HEK293 (cell line): ENCODE measurements at regions not wholly inside any gene's neighbourhood (a gene's known extent, or its start where the extent isn't known, plus 50 kb on each side); places are given as distances from the start of the nearest gene placed in this dataset.

ENCODE experiments used
- CTCF ChIA-PET: fragments of 350-600 bp; formaldehyde crosslinking; extraction: SDS; loops from one replicate; lab custom pipeline; 2021; ENCODE audit warnings: antibody characterized with exemption; lab: Yijun Ruan, JAX
- POLR2A ChIA-PET: fragments of 300-600 bp; formaldehyde crosslinking; extraction: SDS; loops from one replicate; lab custom pipeline; 2020; ENCODE audit warnings: antibody characterized with exemption, inconsistent platforms; lab: Yijun Ruan, JAX
- H3K27ac ChIP-seq: fragments of 200-500 bp; sonication (Bioruptor generic); 2 replicates; pipeline ENCODE4 v1.5.1; 2014; ENCODE audit warnings: low read depth, low read length, control low read depth, inconsistent platforms; ENCODE audit errors: extremely low read depth
- H3K36me3 ChIP-seq, 2 experiments: fragments of 200-500 bp in 1 of 2; sonication (Bioruptor generic) in 1 of 2; 1 replicate in 1 of 2; 2 replicates in 1 of 2; pipeline ENCODE4 v1.5.1; 2014 to 2017; ENCODE audit warnings: inconsistent platforms in 2 of 2, low read length in 2 of 2; ENCODE audit not compliant: control insufficient read depth in 2 of 2, insufficient read depth in 1 of 2
- H3K4me1 ChIP-seq: fragments of 200-500 bp; sonication (Bioruptor generic); 2 replicates; pipeline ENCODE4 v1.5.1; 2014; ENCODE audit warnings: mild to moderate bottlenecking, low read length, inconsistent platforms; ENCODE audit not compliant: control insufficient read depth, insufficient read depth
- H3K4me3 ChIP-seq: 2 replicates; pipeline ENCODE4 v1.5.1; 2011; ENCODE audit warnings: low read depth, mild to moderate bottlenecking, control low read depth, low read length, moderate library complexity
- H3K9me3 ChIP-seq: fragments of 200-500 bp; sonication (Bioruptor generic); 2 replicates; pipeline ENCODE4 v1.5.1; 2014; ENCODE audit warnings: low read depth, low read length, inconsistent platforms; ENCODE audit not compliant: control insufficient read depth, insufficient read depth
- FEZF1 ChIP-seq: fragments of 450-650 bp; formaldehyde crosslinking; IDR thresholded peaks from 2 replicates; pipeline ENCODE4 v1.5.1; 2016; ENCODE audit warnings: missing biosample characterization, missing genetic modification characterization
- OSR2 ChIP-seq: fragments of 450-650 bp; formaldehyde crosslinking; IDR thresholded peaks from 2 replicates; pipeline ENCODE4 v1.5.1; 2016; ENCODE audit warnings: missing biosample characterization, missing genetic modification characterization
- RBAK ChIP-seq: fragments of 450-650 bp; formaldehyde crosslinking; IDR thresholded peaks from 2 replicates; pipeline ENCODE4 v1.5.1; 2016; ENCODE audit warnings: missing biosample characterization, missing genetic modification characterization
- SCRT2 ChIP-seq: fragments of 450-650 bp; formaldehyde crosslinking; IDR thresholded peaks from 2 replicates; pipeline ENCODE4 v1.5.1; 2016; ENCODE audit warnings: missing biosample characterization, missing genetic modification characterization
- SETDB1 ChIP-seq: IDR thresholded peaks from one replicate; pipeline ENCODE4 v1.6.1; 2017; ENCODE audit warnings: mild to moderate bottlenecking, low read length, moderate library complexity, mixed read lengths; ENCODE audit not compliant: insufficient read length
- SP3 ChIP-seq: fragments of 450-650 bp; formaldehyde crosslinking; IDR thresholded peaks from 2 replicates; pipeline ENCODE4 v1.5.1; 2016; ENCODE audit warnings: missing biosample characterization, missing genetic modification characterization
- SP7 ChIP-seq: fragments of 450-650 bp; formaldehyde crosslinking; IDR thresholded peaks from 2 replicates; pipeline ENCODE4 v1.5.1; 2016; ENCODE audit warnings: missing biosample characterization, missing genetic modification characterization
- ZBTB21 ChIP-seq: fragments of 450-650 bp; formaldehyde crosslinking; IDR thresholded peaks from 2 replicates; pipeline ENCODE4 v1.5.1; 2017; ENCODE audit warnings: missing biosample characterization, missing genetic modification characterization
- ZBTB8A ChIP-seq: fragments of 450-650 bp; formaldehyde crosslinking; IDR thresholded peaks from 2 replicates; pipeline ENCODE4 v1.5.1; 2016; ENCODE audit warnings: missing biosample characterization, missing genetic modification characterization
- ZFP41 ChIP-seq: fragments of 450-650 bp; formaldehyde crosslinking; IDR thresholded peaks from 2 replicates; pipeline ENCODE4 v1.5.1; 2016; ENCODE audit warnings: missing biosample characterization, missing genetic modification characterization, borderline replicate concordance
- ZNF112 ChIP-seq: fragments of 450-650 bp; formaldehyde crosslinking; IDR thresholded peaks from 2 replicates; pipeline ENCODE4 v1.5.0; 2017; ENCODE audit warnings: missing biosample characterization, missing genetic modification characterization
- ZNF114 ChIP-seq: fragments of 450-650 bp; formaldehyde crosslinking; IDR thresholded peaks from 2 replicates; pipeline ENCODE4 v1.5.0; 2017; ENCODE audit warnings: missing biosample characterization, missing genetic modification characterization
- ZNF174 ChIP-seq: fragments of 450-650 bp; formaldehyde crosslinking; IDR thresholded peaks from 2 replicates; pipeline ENCODE4 v1.5.0; 2017; ENCODE audit warnings: missing biosample characterization, mild to moderate bottlenecking, missing genetic modification characterization
- ZNF211 ChIP-seq: fragments of 450-650 bp; formaldehyde crosslinking; IDR thresholded peaks from 2 replicates; pipeline ENCODE4 v1.5.1; 2016; ENCODE audit warnings: low read depth, missing biosample characterization, missing genetic modification characterization
- ZNF274 ChIP-seq, 2 experiments: fragments of 200-500 bp in 1 of 2; fragments of 450-650 bp in 1 of 2; sonication (Bioruptor generic) in 1 of 2; formaldehyde crosslinking in 1 of 2; IDR thresholded peaks; 2 replicates each; pipeline versions ENCODE4 v1.5.1 to v1.6.1; 2014 to 2016; ENCODE audit warnings: borderline replicate concordance in 1 of 2, inconsistent platforms in 1 of 2, low read length in 1 of 2, missing biosample characterization in 1 of 2, missing genetic modification characterization in 1 of 2
- ZNF292 ChIP-seq: fragments of 450-650 bp; formaldehyde crosslinking; IDR thresholded peaks from 2 replicates; pipeline ENCODE4 v1.5.1; 2016; ENCODE audit warnings: low read depth, missing biosample characterization, missing genetic modification characterization, borderline replicate concordance
- ZNF324 ChIP-seq: fragments of 450-650 bp; formaldehyde crosslinking; IDR thresholded peaks from 2 replicates; pipeline ENCODE4 v1.5.1; 2016; ENCODE audit warnings: missing biosample characterization, missing genetic modification characterization
- ZNF341 ChIP-seq: fragments of 450-650 bp; formaldehyde crosslinking; IDR thresholded peaks from 2 replicates; pipeline ENCODE4; 2016; ENCODE audit warnings: low read depth, missing biosample characterization, missing genetic modification characterization
- ZNF501 ChIP-seq: fragments of 450-650 bp; formaldehyde crosslinking; IDR thresholded peaks from 2 replicates; pipeline ENCODE4 v1.5.1; 2016; ENCODE audit warnings: missing biosample characterization, missing genetic modification characterization
- ZNF530 ChIP-seq: fragments of 450-650 bp; formaldehyde crosslinking; IDR thresholded peaks from 2 replicates; pipeline ENCODE4 v1.5.1; 2016; ENCODE audit warnings: low read depth, missing biosample characterization, missing genetic modification characterization
- TF ChIP-seq, protein P1 (sequence below): fragments of 450-650 bp; formaldehyde crosslinking; IDR thresholded peaks from 2 replicates; pipeline ENCODE4 v1.5.1; 2017; ENCODE audit warnings: missing biosample characterization, missing genetic modification characterization
- TF ChIP-seq, protein P2 (sequence below): fragments of 450-650 bp; formaldehyde crosslinking; optimal IDR thresholded peaks from 2 replicates; pipeline ENCODE3; 2016; ENCODE audit warnings: missing biosample characterization, mild to moderate bottlenecking, missing genetic modification characterization
- TF ChIP-seq, protein P3 (sequence below): fragments of 450-650 bp; formaldehyde crosslinking; IDR thresholded peaks from 2 replicates; pipeline ENCODE4 v1.5.1; 2016; ENCODE audit warnings: missing biosample characterization, missing genetic modification characterization

DNA sequence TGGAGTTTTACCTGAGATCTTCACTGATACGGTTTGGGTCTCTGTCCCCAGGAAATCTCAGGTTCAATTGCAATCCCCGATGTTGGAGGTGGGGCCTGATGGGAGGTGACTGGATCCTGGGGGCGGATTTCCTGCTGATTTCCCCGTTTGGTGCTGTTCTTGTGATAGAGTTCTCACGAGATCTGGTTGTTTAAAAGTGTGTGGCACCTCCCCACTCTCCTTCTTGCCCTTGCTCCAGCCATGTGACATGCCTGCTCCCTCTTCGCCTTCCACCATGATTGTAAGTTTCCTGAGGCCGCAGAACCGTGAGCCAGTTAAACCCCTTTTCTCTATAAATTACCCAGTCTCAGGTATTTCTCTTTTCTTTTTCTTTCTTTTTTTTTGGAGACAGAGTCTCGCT, 126.4 kb upstream of the SLC45A1 start:
- TF ChIP-seq ZFP41 (no peak), ZBTB21 (tag by site-specific recombination) (no peak), ZNF501 (tag by site-specific recombination) (no peak), ZNF112 (tag by site-specific recombination) (no peak), ZNF211 (tag by site-specific recombination) (no peak), ZNF292 (tag by site-specific recombination) (no peak)
- no peak overlapping the region for H3K27ac ChIP-seq
- H3K4me3 ChIP-seq, result no peak overlapping the region
- H3K4me1 ChIP-seq, result no peaks in the 10 kb centered on the region; the same call in 1 of the 2 replicates
- H3K9me3 ChIP-seq, result no peaks in the 10 kb centered on the region
- H3K36me3 ChIP-seq, result no peaks in the 10 kb centered on the region
- ChIA-PET POLR2A (no interaction called here), CTCF (no interaction called here)

DNA sequence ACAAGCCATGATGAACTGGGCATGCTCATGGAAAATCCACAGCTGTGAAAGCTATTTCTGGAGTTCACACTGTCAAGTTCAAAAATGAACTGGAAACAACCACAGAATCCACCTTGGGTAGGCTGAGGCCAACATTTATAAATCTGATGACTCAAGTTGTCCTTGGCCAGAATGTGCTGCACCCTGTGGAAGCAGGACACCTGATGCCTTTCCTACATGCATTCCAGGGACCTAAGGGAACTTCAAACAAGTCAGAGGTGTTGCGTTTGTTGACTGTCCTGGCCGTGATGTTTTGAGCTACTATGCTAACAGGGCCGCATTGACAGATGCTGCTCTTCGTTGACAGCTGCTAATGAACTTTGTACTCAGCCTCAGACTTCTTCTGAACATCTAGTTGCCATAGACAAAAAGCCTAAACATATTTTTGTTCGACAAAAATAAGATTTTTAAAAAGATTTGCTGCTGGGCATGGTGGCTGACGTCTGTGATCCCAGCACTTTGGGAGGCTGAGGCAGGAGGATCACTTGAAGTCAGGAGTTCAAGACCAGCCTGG, 127.9 kb upstream of the SLC45A1 start:
- Histone ChIP-seq H3K36me3 (no peaks in the 10 kb centered on the region), H3K9me3 (no peaks in the 10 kb centered on the region), H3K27ac (no peak overlapping the region), H3K4me3 (no peak overlapping the region), H3K4me1 (no peaks in the 10 kb centered on the region; the same call in 1 of the 2 replicates)
- ChIA-PET POLR2A (no interaction called here), CTCF (interaction anchor here (2.1 kb wide), 1 partner anchor 24 kb away, joined by 4 read pairs; no protein-coding TSS in a partner anchor)
- TF ChIP-seq OSR2 (tag by site-specific recombination), result no peak

DNA sequence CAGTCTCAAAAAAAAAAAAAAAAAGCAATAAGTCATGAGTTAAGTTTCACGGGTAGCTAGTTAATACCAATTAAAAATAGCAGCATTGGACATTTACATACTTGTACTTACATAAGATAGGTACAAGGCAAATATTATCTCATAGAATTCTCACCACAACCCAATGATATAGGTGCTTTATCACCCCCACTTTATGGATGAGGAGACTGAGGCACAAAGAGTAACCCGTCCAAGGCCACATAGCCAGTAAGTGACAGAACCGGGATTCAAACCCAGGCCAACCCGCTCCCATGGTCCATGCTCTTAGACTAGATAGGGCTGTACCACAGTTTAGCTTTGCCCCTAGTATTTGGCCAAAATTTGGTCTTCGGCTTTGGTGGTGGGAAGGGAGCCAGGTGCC, 132.5 kb upstream of the SLC45A1 start:
- Histone ChIP-seq H3K4me3 (no peak overlapping the region), H3K27ac (no peak overlapping the region)
- no peak for TF ChIP-seq ZNF530
- TF ChIP-seq, protein P1, sequence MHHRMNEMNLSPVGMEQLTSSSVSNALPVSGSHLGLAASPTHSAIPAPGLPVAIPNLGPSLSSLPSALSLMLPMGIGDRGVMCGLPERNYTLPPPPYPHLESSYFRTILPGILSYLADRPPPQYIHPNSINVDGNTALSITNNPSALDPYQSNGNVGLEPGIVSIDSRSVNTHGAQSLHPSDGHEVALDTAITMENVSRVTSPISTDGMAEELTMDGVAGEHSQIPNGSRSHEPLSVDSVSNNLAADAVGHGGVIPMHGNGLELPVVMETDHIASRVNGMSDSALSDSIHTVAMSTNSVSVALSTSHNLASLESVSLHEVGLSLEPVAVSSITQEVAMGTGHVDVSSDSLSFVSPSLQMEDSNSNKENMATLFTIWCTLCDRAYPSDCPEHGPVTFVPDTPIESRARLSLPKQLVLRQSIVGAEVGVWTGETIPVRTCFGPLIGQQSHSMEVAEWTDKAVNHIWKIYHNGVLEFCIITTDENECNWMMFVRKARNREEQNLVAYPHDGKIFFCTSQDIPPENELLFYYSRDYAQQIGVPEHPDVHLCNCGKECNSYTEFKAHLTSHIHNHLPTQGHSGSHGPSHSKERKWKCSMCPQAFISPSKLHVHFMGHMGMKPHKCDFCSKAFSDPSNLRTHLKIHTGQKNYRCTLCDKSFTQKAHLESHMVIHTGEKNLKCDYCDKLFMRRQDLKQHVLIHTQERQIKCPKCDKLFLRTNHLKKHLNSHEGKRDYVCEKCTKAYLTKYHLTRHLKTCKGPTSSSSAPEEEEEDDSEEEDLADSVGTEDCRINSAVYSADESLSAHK, result no peak
- no peak for TF ChIP-seq SP3 (tag by site-specific recombination)
- TF ChIP-seq SP7 (tag by site-specific recombination), result no peak
- TF ChIP-seq, protein P2, sequence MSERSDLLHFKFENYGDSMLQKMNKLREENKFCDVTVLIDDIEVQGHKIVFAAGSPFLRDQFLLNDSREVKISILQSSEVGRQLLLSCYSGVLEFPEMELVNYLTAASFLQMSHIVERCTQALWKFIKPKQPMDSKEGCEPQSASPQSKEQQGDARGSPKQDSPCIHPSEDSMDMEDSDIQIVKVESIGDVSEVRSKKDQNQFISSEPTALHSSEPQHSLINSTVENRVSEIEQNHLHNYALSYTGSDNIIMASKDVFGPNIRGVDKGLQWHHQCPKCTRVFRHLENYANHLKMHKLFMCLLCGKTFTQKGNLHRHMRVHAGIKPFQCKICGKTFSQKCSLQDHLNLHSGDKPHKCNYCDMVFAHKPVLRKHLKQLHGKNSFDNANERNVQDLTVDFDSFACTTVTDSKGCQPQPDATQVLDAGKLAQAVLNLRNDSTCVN (tag by site-specific recombination), result no peak
- TF ChIP-seq SETDB1, result no peak
- no peak for TF ChIP-seq ZBTB8A
- no peak for TF ChIP-seq FEZF1 (tag by site-specific recombination)
- TF ChIP-seq ZNF274 (IDR thresholded peaks at IDR 0.05; ENCODE audit: low read length), result no peak
- TF ChIP-seq ZNF274 (tag by site-specific recombination; IDR thresholded peaks at IDR 0.05; ENCODE audit: borderline replicate concordance), result no peak
- TF ChIP-seq ZNF114 (tag by site-specific recombination), result no peak
- no peak for TF ChIP-seq ZNF324 (tag by site-specific recombination)
- no peak for TF ChIP-seq ZNF341 (tag by site-specific recombination)
- no peak for TF ChIP-seq RBAK
- TF ChIP-seq, protein P3, sequence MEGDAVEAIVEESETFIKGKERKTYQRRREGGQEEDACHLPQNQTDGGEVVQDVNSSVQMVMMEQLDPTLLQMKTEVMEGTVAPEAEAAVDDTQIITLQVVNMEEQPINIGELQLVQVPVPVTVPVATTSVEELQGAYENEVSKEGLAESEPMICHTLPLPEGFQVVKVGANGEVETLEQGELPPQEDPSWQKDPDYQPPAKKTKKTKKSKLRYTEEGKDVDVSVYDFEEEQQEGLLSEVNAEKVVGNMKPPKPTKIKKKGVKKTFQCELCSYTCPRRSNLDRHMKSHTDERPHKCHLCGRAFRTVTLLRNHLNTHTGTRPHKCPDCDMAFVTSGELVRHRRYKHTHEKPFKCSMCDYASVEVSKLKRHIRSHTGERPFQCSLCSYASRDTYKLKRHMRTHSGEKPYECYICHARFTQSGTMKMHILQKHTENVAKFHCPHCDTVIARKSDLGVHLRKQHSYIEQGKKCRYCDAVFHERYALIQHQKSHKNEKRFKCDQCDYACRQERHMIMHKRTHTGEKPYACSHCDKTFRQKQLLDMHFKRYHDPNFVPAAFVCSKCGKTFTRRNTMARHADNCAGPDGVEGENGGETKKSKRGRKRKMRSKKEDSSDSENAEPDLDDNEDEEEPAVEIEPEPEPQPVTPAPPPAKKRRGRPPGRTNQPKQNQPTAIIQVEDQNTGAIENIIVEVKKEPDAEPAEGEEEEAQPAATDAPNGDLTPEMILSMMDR, result no peak
- no peak for TF ChIP-seq ZNF174
- TF ChIP-seq SCRT2 (tag by site-specific recombination), result no peak
- TF ChIP-seq, all 188 proteins: peak for 0
- no peaks in the 10 kb centered on the region for H3K9me3 ChIP-seq
- peaks cover 9% of the 10 kb centered on the region for H3K4me1 ChIP-seq
- ChIA-PET POLR2A (interaction anchor here (1.6 kb wide), 1 partner anchor 13 kb away, joined by 4 read pairs; no protein-coding TSS in a partner anchor), CTCF (interaction anchor here (0.6 to 1.0 kb wide), 2 partner anchors 9 to 23 kb away, joined by 3 to 4 read pairs; no protein-coding TSS in a partner anchor)
- no peaks in the 10 kb centered on the region for H3K36me3 ChIP-seq
